HEK293T (cell line): ENCODE measurements at regions not wholly inside any gene's neighbourhood (a gene's known extent, or its start where the extent isn't known, plus 50 kb on each side); places are given as distances from the start of the nearest gene placed in this dataset.

Source experiments
- CTCF ChIA-PET: fragments of 350-600 bp; formaldehyde crosslinking; extraction: SDS; loops from one replicate; lab custom pipeline; 2021; ENCODE audit warnings: antibody characterized with exemption, inconsistent platforms; lab: Yijun Ruan, JAX
- POLR2A ChIA-PET: fragments of 350-600 bp; formaldehyde crosslinking; extraction: SDS; loops from one replicate; lab custom pipeline; 2020; ENCODE audit warnings: antibody characterized with exemption, inconsistent platforms; lab: Yijun Ruan, JAX
- DNase-seq: peaks from one replicate; pipeline ENCODE4 v3.0.0; 2012; ENCODE audit warnings: mixed read lengths; ENCODE audit errors: extremely low spot score
- ARNT ChIP-seq: fragments of 450-650 bp; IDR thresholded peaks from 2 replicates; pipeline ENCODE4 v1.6.1; 2017; ENCODE audit warnings: mild to moderate bottlenecking
- BHLHE40 ChIP-seq: fragments of 450-650 bp; IDR thresholded peaks from 2 replicates; pipeline ENCODE4 v1.6.1; 2016; ENCODE audit warnings: mild to moderate bottlenecking, moderate library complexity, borderline replicate concordance
- CTBP1 ChIP-seq: fragments of 450-650 bp; IDR thresholded peaks from 2 replicates; pipeline ENCODE4 v1.6.1; 2016; ENCODE audit warnings: borderline replicate concordance
- ELF4 ChIP-seq: fragments of 450-650 bp; IDR thresholded peaks from 2 replicates; pipeline ENCODE4 v1.6.1; 2017; ENCODE audit warnings: antibody characterized with exemption
- FOXA1 ChIP-seq: fragments of 450-650 bp; IDR thresholded peaks from 2 replicates; pipeline ENCODE4 v1.6.1; 2016; ENCODE audit warnings: mild to moderate bottlenecking
- FOXK2 ChIP-seq: fragments of 450-650 bp; IDR thresholded peaks from 2 replicates; pipeline ENCODE4 v1.6.1; 2016; ENCODE audit warnings: mild to moderate bottlenecking
- FOXM1 ChIP-seq: fragments of 450-650 bp; IDR thresholded peaks from 2 replicates; pipeline ENCODE4 v1.6.1; 2017; ENCODE audit warnings: mild to moderate bottlenecking, borderline replicate concordance
- HDGF ChIP-seq: fragments of 450-650 bp; IDR thresholded peaks from 2 replicates; pipeline ENCODE4 v1.6.1; 2017; ENCODE audit warnings: antibody characterized with exemption, borderline replicate concordance
- L3MBTL2 ChIP-seq: fragments of 450-650 bp; conservative IDR thresholded peaks from 2 replicates; pipeline ENCODE4 v1.6.1; 2016; ENCODE audit warnings: mild to moderate bottlenecking
- LEF1 ChIP-seq: fragments of 450-650 bp; IDR thresholded peaks from 2 replicates; pipeline ENCODE4 v1.6.1; 2017; ENCODE audit warnings: mild to moderate bottlenecking, borderline replicate concordance
- NFRKB ChIP-seq: fragments of 450-650 bp; IDR thresholded peaks from 2 replicates; pipeline ENCODE4 v1.6.1; 2016; ENCODE audit warnings: mild to moderate bottlenecking, moderate library complexity
- SP1 ChIP-seq: fragments of 450-650 bp; IDR thresholded peaks from 2 replicates; pipeline ENCODE4 v1.6.1; 2017
- SUZ12 ChIP-seq: fragments of 450-650 bp; IDR thresholded peaks from 2 replicates; pipeline ENCODE4 v1.6.1; 2016; ENCODE audit warnings: mild to moderate bottlenecking
- TARDBP ChIP-seq: fragments of 450-650 bp; IDR thresholded peaks from 2 replicates; pipeline ENCODE4 v1.6.1; 2016
- ZNF384 ChIP-seq: fragments of 450-650 bp; IDR thresholded peaks from 2 replicates; pipeline ENCODE4 v1.6.1; 2016
- TF ChIP-seq, protein P1 (sequence below): fragments of 450-650 bp; IDR thresholded peaks from 2 replicates; pipeline ENCODE4 v1.6.1; 2016

DNA sequence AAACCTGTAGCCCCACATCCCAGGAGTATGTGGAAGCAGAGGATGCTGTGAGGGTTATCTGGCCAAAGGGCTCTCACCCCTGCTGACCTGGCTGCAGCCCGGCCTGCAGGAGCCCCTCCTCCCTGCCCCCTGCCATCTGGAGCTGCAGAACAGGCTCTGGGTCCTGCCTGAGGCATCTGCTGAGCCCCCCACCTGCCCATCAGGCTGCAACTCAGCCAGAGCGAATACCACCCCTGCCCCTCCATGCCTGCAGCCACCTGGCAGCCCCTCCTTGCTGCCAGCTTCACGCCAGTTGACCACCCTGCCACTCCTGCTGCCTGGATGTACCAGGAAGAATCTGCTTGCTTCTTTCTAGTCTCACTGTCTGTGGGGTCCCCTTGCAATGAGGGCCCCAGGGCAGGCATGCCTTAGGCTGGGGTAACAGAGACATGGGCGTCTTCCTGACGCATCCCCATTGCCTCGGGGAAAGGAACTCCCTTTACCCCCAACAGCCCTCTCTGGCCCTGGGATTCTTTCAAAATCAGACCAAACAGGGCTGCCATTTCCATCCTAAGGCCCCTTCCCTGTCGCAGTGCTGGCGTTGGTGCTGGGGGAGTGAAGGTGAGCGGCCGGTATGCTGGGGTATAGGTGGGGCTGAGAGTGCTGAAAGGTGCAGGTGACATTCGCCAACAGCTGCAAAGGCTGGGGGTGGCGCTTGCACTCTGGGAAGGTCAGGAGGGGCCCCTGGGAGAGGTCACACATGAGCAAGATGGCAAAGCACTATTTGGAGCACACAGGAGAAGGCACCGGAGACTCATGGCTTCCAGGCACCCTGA lies 1334.6 kb downstream of the TBC1D22A start:
- CTCF ChIA-PET, result no interaction called here
- no peak for DNase-seq
- no peak for TF ChIP-seq TARDBP
- POLR2A ChIA-PET, result no interaction called here

DNA sequence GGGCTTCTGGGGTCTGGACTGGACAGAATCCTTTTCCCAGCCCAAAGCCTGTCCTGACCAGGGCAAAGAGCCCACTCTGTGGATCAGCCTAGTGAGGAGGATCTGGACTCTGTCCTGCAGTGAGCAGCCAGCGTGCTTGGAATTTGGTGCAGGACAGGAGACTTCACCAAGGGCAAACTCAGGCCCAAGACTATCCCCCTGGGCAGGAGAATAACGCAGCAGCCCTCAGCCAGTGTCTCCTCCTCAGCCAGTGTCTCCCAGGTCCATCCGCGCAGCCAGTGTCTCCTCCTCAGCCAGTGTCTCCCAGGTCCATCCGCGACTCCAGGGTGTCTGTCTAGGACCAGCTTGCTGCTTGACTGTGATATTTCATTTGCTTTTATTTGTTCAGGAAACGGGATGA lies 1334.0 kb downstream of the TBC1D22A start:
- DNase-seq, result no peak
- ChIA-PET POLR2A (no interaction called here), CTCF (no interaction called here)
- TF ChIP-seq SUZ12 (no peak), SP1 (no peak)
- TF ChIP-seq, protein P1, sequence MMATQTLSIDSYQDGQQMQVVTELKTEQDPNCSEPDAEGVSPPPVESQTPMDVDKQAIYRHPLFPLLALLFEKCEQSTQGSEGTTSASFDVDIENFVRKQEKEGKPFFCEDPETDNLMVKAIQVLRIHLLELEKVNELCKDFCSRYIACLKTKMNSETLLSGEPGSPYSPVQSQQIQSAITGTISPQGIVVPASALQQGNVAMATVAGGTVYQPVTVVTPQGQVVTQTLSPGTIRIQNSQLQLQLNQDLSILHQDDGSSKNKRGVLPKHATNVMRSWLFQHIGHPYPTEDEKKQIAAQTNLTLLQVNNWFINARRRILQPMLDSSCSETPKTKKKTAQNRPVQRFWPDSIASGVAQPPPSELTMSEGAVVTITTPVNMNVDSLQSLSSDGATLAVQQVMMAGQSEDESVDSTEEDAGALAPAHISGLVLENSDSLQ, result no peak

DNA sequence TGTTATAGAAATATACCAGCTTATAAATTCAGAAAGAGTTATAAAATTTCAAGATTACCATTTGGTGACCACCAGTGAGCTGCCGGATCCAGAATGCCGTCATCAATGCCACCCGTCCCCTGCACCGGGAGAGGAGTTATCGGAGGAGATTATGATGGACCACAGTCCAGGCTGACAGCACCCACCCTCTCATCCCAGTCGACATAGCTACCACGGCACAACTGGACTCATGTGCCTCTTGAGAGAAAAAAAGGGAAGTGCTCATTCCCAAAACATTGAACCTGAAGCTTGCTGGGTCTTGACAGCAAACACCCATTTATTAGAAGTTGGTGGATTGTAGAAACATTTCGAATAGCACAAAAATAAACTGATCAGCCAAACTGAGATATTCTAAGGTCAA lies 1331.5 kb downstream of the TBC1D22A start:
- ChIA-PET CTCF (no interaction called here), POLR2A (no interaction called here)
- DNase-seq, result no peak
- no peak for TF ChIP-seq FOXM1

DNA sequence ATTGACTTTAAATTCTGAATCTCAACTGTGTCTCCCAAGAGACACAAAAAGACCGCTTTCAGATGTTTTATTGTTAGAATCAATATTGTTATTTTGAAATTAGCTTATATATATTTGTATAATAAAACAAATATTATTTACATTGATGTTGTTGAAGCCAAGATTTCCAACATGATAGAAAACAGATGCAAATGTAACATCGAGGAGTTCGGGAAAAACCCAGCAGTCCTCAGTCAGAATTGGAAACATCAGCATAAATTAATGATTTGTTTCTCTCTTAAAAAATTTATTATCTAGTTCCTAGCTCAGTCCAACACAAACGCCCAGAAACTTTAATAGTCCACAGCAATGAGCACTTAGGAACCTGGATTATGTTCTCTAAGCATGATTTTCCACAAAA lies 1330.4 kb downstream of the TBC1D22A start:
- no peak for DNase-seq
- ChIA-PET POLR2A (no interaction called here), CTCF (no interaction called here)
- TF ChIP-seq LEF1 (no peak), FOXA1 (no peak), SUZ12 (no peak), L3MBTL2 (no peak), ELF4 (no peak), ZNF384 (no peak), FOXK2 (no peak)

DNA sequence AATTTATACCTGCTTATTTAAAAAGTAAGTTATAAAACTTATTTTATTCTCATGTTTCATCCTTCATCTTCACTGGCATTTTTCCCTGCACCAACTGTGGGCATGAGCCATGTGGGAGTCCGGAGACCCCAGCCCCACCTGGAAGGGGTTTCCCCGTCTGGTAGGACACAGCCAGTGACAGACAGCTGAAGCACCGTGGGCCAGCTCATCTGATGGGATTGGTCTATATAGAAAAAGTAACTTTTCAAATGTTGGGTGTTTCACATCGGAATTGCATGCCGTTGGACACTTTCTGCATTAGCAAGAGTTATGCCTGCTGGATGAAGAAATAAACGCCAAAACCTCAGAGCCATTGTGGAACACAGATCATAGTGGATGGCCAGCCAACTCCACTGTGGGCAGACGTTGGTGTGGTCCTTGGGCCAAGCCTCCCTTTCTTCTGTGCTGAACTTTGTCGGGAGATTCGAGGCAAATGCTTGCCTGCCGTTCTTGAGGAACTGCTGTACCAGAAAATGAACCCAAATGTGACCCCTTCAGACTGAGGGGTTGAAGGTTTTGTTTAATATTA lies 1329.3 kb downstream of the TBC1D22A start:
- TF ChIP-seq ARNT (no peak), HDGF (no peak), CTBP1 (no peak), NFRKB (no peak), L3MBTL2 (no peak), FOXM1 (no peak), FOXA1 (no peak), TARDBP (no peak), BHLHE40 (no peak), ZNF384 (no peak), SUZ12 (no peak)
- POLR2A ChIA-PET, result no interaction called here
- DNase-seq, result no peak
- CTCF ChIA-PET, result no interaction called here

DNA sequence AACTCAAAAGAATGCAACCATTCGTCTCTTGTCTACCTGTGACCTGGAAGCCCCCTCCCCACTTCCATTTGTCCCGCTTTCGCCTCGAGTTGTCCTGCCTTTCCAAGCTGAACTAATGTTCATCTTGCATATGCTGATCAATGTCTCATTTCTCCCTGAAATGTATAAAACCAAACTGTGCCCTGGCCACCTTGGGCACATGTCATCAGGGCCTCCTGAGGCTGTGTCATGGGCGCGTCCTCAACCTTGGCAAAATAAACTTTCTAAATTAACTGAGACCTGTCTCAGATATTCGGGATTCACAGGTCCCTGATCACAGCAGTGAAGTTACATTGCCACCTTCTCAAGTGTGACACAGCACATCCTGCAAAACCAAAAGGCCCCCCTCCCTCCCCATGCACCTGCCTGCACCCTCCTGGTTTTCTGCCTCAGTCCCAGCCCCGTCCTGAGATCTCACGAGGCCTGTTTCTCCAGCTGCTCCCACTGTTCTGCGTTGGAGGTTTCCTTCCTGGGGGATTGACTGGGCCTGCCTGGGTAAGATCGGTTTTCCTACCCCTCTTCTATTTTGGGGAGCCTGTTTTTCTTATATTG lies 1328.7 kb downstream of the TBC1D22A start:
- ChIA-PET CTCF (no interaction called here), POLR2A (no interaction called here)
- TF ChIP-seq BHLHE40 (no peak), ARNT (no peak), TARDBP (no peak), ELF4 (no peak), FOXA1 (no peak), FOXM1 (no peak), NFRKB (no peak), L3MBTL2 (no peak), ZNF384 (no peak), FOXK2 (no peak)
- DNase-seq, result no peak

DNA sequence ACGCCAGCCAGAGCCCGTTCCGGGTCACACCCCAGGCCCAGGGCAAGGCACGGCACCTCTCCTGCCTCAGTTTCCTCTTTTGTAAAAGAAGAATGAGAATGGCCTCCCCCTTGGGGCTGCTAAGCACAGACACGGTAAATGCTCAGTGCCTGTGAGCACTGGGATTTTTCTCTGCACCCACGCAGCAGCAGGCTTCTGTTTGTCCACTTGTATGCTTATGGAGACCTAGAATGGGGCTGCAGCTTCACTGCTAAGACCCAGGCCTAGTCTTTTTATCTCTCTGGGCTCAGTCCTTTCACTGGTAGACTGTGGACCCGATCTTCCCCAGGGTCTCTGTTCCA lies 1327.9 kb downstream of the TBC1D22A start:
- no peak for DNase-seq
- no peak for TF ChIP-seq SP1
- no peak for TF ChIP-seq ARNT
- no peak for TF ChIP-seq L3MBTL2
- no peak for TF ChIP-seq BHLHE40
- TF ChIP-seq TARDBP, result no peak
- no peak for TF ChIP-seq HDGF
- TF ChIP-seq ELF4, result no peak
- no peak for TF ChIP-seq CTBP1
- TF ChIP-seq FOXM1, result no peak
- no peak for TF ChIP-seq FOXK2
- TF ChIP-seq ZNF384, result no peak
- TF ChIP-seq SUZ12, result no peak
- no peak for TF ChIP-seq NFRKB
- TF ChIP-seq, protein P1, result no peak
- no peak for TF ChIP-seq LEF1
- TF ChIP-seq FOXA1, result no peak
- ChIA-PET POLR2A (no interaction called here), CTCF (no interaction called here)
